HPDE6-E6E7 (cell line): ENCODE measurements at regions not wholly inside any gene's neighbourhood (a gene's known extent, or its start where the extent isn't known, plus 50 kb on each side); places are given as distances from the start of the nearest gene placed in this dataset.
"Not testable (repeated sequence)": the region's sequence is repeated elsewhere in the genome, so short reads cannot be mapped to it uniquely, and the experiment has no call there.

Experiments
- DNase-seq: peaks from one replicate; pipeline ENCODE4 v3.0.0; 2011; ENCODE audit warnings: missing footprints; ENCODE audit errors: extremely low spot score

DNA sequence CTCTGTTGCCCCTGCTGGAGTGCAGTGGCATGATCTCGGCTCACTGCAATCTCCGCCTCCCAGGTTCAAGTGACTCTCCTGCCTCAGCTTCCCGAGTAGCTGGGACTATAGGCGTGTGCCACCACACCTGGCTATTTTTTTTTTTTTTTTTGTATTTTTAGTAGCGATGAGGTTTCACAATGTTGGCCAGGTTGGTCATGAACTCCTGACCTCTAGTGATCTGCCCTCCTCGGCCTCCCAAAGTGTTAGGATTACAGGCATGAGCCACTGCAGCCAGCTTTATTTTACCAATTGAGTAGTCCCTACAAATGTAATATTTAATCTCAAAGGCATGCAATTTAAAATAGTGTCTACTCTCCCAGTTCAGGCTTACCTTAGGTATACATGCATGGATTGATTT lies 1487.2 kb upstream of the WWC1 start:
- DNase-seq: not testable (repeated sequence)

DNA sequence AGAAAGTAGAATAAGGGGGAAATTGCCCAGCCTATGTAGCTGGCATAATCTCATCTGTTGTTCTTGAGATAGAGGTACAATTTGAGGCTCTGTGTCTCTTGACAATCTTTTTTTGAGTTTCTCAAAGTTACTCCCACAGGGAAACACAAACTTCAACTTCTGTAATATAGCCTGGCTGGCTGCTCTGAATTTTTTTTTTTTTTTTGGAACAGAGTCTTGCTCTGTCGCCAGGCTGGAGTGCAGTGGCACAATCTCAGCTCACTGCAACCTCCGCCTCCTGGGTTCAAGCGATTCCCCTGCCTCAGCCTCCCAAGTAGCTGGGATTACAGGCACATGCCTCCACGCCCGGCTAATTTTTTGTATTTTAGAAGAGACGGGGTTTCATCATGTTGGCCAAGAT lies 1486.8 kb upstream of the WWC1 start:
- DNase-seq: not testable (repeated sequence)

DNA sequence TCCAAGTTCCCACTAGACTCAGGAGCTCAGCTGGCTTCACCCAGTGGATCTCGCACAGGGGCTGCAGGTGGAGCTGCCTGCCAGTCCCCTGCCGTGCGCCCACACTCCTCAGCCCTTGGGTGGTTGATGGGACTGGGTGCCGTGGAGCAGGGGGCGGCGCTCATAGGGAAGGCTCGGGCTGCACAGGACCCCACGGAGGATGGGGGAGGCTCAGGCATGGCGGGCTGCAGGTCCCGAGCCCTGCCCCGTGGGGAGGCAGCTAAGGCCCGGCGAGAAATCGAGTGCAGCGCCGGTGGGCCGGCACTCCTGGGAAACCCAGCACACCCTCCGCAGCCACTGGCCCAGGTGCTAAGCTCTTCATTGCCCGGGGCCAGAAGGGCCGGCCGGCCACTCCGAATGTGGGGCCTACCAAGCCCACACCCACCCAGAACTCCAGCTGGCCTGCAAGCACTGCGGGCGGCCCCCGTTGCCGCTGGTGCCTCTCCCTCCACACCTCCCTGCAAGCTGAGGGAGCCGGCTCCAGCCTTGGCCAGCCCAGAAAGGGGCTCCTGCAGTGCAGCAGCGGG lies 1481.3 kb upstream of the WWC1 start:
- DNase-seq: not testable (repeated sequence)

DNA sequence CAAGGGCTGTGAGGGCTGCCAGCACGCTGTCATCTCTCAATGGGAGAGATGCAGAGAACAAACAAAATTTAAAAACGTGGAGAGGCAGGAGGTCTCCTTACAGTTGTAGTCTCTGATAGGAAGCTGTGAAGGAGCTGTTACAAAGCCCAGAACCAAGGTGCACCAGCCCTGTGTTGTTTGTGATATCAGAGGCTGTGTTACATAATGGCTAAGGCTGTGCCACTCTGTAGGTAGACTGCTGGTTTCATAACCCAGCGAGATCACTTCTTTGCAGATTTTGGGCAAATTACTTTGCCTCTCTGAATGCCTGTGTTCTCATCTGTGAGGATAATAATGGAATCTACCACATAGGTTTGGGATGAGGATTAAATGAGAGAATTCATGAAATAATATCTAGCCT lies 1480.7 kb upstream of the WWC1 start:
- DNase-seq: no peak

DNA sequence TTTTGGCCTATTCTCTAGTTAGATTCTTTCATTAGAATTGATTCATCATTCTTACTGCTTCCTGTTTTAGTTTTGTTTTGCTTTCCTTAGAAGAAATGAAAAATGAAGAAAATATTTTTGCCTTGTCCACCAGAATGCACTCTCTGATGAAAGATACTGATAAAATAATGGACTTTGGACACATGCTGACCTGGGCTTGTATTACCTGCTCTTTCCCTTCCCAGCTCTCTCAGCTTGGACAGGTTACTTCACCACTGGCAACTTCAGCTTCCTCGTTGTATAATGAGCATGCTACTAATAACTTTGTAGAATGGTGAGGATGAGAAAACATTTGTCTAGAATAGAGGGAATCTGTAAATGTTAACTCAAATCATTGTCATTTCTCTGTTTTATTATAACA lies 1468.1 kb upstream of the WWC1 start:
- no peak for DNase-seq

DNA sequence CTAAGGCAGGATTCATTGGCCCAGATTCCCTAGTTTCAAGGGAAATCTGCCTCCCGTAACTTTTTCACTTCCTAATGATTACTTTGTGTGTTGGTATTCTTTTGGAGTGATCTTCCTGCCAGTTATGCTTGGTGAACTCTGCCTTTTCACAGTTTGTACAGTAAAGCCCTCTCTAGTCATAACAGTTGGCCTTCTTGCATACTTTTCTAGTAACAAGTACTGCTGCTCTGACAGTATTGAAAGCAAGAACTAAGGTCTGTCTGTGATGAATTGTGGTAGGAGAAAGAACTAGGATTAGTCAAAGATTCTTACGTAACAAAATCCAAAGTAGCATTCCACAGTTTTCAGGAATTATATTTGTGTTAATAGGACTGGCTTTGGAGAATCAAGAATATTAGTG lies 1457.2 kb upstream of the WWC1 start:
- no peak for DNase-seq

DNA sequence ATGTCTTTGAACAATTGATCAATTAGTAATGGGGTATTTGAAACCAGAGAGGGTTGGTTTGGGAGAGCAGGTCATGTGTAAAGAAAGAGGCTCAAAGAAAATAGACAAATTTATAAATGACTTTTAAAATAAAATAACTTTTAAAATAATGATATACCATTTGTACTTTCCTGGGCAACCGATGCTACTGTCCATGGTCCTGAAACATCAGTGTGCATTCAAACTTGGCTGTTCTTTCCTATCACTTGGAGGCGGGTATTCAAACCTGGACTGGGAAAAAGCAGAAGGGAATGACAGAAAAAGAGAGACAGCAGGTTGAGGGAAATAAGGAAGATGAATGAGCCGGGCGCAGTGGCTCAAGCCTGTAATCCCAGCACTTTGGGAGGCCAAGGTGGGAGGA lies 1446.4 kb upstream of the WWC1 start:
- DNase-seq: peak; percentile 11

DNA sequence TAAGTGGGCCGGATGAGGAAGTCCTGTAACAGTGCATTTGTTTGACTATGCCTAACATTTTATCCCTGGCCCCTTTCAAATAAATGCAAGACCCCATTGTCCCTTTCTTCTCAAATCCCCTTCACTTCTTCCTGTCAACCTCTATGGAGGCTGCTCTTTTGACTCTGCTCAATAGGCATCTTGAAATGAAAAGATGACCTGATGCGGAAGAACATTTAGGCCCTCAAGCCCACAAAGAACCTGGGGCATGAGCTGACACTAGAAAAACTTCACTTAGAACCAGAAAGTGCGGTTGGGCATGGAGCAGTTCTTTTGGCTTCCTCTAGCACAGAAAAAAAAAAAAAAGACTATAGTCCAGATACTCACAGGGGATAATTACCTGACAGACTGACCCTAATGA lies 1434.7 kb upstream of the WWC1 start:
- DNase-seq: no peak

DNA sequence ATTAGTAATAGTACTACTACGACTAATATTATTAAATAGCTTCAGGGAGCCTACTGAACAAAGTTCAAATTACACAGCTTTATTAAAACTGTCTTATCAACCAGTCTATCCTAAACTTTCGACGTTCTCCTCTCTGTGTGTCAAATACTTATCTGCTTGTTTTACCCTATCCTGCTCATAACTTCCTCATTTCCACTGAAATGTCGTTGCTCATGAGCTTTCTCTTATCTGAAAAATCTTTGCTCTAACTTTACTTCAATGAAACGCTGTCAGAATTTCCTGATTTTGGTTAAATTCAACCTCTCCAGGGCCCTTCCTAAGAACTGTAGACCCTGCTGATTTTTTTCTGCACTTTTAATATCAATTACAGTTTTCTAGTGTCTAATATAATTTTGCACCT lies 1431.0 kb upstream of the WWC1 start:
- no peak for DNase-seq

DNA sequence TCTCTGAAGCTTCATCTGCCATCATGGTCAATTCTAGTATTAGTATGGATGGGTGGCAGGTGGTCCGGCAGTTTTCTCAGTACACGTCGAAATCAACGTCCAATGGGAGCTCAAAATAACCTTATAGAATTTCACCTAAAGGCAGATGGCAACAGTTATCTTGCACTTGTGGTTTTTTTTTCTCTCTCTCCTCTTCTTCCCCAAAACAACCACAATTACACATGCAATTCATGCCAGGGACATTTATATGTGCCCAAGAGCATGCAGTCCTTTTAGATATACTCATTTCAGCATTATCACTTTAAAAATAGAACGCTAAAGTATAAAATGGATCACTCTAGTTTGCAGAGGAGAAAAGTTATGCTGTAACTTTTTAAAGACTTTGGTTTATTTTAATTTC lies 1428.9 kb upstream of the WWC1 start:
- DNase-seq: no peak

DNA sequence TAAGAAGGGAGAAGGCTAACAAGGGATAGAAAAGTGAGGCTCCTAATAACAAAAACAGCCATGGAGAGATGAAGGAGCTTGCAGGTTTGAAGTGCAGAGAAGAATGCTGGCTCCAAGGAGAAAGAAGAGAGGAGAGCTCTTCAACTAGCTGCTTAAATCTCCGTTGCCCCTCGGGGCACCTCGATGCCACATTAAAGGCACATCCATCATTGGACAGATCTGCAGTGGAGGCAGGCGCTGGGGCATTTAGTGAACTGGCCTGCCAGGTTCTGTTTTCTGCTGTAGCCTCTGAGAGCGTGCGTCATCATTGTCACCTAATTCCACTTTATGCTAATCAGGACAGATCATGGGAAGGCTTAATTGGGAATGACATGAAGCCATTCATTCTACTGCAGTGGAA lies 1426.2 kb upstream of the WWC1 start:
- no peak for DNase-seq

DNA sequence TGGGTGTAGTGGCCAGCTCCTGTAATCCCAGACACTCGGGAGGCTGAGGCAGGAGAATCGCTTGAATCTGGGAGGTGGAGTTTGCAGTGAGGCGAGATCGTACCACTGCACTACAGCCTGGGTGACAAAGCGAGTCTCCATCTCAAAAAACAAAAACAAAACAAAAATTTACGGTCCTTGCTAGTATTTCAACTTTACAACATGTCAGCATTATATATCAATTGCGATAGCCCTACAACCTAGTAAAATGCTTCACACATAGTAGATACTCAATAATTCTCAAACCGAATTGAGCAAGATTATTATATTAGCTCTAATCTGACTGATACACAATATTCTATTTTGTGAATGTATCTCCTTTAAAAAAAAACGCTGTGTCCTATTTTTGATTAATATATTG lies 1411.0 kb upstream of the WWC1 start:
- DNase-seq: no peak

DNA sequence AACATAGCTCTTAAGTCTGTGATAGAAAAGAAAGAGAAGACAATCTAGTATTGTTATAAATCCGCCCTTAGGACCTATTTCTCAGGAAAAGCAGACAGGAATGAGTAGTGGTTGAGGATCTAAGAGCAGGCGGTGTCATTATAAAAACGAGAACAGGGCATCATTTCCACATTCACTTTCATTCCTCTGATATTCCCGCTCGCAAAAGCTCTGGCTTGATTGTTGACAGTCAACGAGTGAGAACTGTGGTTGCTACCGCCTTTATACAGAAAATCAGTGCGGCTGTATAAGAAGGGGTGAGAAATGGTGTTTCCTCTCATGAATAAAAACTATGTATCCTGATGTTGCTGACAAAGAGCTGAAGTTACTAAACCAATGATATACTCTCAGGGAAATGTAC lies 1409.6 kb upstream of the WWC1 start:
- no peak for DNase-seq

DNA sequence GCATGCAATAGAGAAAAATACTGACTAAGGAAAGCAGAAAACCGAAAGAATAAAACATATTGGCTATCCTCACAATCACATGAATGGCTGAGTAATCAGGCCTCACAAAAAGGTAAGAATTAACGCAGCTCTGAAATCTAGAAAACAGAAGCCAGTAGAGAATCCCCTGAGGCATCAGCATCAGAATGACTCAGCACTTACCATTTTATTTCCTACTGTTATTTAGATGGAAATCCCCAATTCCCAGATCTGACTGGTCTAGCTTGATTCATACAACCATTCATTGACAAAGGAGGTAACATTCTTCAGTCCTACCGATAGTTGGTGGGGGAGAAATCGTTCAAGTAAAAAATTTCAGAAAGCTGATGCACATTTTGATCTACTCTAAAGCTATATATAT lies 1408.4 kb upstream of the WWC1 start:
- DNase-seq: peak; percentile 40

DNA sequence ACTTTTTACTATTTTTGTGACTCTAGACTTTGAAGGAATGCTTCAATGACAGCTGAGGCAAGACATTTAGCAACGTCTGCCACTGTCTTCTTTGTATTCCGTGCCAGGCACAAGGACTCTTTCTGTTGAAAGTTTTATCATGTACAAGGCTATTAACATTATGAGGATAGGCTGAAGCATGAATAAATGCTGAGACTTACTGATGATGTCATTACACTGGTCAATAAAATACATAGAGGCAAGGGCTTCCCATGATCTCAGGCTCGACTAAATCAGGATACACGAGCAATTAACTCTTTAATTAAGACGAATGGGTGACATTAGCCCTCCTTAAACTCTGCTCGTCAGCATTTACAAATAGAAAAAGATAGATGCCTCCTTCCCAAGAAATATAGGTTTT lies 1393.3 kb upstream of the WWC1 start:
- no peak for DNase-seq

DNA sequence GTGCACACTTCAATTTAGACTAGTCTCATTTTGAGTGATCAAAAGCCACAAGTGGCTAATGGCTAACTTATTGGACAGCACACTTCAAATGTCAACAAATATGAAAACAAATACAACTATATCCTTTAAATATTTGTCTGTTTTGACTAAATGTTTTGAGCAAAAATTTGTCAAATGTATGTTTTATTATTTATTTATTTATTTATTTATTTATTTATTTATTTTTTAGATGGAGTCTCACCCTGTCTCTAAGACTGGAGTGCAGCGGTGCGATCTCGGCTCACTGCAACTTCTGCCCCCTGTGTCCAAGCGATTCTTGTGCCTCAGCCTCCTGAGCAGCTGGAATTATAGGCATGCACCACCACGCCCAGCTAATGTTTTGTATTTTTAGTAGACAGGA lies 1392.1 kb upstream of the WWC1 start:
- DNase-seq: no peak

DNA sequence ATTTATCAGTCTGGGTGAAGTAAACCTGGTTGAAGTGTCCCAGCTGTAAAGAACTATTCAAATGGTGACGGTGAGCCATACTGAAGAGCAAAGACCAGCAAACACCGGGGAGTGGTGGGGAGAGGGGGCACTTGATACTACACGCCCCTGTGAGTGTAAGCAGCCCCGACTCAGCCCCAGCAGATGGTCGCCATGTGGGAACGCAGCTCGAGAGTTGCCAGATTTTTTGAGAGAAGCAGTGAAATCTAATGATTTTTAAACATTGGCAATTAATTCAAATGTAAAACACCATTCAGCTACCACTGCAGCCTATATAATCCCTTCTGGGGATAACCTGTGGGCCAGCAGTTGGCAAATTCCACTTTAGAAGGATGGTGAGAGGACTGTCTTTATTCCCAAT lies 1386.9 kb upstream of the WWC1 start:
- no peak for DNase-seq

DNA sequence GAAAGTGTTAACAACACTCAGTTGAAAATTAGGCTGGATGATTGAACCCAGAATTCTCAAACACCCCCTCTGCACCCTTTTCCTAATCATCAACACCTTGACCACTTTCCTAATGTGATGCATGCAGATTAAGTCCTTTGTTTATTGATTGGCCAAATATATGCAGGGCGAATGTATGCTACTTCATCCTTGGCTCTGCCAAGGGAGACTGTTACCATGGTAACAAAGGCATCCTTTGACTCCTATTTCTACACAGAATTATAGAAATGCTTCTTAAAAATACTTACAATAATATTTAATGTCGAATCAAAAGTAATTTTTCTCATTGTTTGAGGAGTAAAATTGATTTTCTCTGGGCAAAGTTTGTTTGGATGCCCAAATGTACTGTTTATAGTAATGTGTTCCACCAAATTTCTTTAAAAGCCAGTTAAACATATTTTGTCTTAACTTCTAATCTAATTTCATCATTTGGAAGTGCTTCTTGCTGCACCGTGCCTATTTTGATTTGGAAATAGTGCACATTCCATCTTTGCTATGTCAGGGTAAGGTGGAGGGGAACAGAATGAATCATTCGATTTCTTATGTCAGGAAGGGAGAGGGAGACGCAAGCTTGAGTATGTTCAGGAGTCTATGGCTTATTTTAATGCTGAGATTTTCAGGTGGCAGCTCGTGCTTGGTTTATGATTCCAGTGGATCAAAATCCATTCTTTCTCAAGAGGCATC lies 1384.3 kb upstream of the WWC1 start:
- no peak for DNase-seq

DNA sequence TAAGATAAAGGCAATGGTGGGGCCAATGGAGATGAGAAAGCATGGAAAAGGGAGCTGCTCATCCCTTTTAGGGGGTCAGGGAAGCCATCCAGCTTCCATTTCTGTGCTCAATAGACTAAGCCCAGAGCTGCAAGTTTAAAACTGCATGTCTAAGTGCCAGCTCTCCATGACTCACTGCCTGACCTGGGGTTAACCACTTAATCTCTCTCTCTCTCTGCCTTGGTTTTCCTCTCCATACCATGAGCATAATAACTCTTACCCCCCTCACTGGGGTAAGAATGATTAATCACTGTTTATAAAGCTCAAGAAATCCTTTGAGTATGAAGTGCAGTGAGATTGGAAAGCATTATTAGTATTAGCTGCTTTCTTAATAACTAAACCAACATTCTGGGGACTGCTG lies 1382.4 kb upstream of the WWC1 start:
- peak; percentile 58 for DNase-seq

DNA sequence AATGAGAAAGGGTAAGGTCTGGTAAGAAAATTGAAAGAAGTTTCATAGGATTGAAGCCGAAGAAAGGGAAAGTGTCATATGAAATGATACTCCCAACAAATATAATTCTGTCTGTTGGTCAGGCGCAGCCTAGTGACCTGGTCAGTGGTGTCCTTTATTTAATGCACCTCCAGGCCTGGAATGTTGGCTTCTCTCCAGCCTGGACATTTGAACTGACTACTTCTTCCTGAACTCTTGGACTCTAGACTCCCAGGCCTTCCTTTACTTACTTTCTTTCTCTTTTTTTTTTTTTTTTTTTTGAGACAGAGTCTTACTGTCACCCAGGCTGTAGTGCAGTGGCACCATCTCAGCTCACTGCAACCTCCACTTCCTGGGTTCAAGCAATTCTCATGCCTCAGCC lies 1381.5 kb upstream of the WWC1 start:
- no peak for DNase-seq

DNA sequence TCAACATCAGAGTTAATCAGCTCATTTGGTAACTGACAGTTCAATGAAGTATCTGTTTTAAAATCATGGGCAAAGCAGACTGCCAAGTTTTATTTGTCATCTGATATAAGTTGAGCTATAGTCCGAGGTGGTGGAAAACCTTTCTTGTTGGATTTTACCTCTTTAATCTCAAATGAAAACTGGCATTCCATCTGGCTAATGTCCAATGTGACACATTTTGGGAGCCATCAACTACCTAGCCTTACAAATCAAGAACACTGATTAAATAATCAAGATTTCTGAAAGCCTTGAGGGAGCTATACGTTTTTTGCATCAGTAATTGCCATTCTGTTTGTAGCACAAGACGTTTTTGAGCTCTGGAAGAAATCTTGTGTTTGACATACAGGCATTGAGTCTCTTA lies 1380.5 kb upstream of the WWC1 start:
- no peak for DNase-seq

DNA sequence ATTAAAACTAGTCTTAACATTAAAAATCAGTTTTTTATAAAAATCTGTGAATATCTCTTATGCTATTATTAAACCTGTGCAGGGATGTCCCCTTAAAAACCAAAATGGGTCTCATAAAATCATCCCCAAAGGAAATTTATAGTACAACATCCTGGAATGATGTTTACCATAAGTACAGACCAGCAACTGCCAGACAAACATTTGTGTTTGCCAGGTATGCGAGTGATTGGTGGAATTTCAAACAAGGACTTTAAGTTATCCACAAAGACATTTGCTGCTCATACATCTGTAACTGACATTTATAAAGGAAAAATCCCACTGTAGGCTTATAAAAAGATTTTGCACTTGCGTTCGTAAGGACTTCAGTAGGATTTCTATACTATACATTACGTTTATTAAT lies 1375.4 kb upstream of the WWC1 start:
- DNase-seq: no peak

DNA sequence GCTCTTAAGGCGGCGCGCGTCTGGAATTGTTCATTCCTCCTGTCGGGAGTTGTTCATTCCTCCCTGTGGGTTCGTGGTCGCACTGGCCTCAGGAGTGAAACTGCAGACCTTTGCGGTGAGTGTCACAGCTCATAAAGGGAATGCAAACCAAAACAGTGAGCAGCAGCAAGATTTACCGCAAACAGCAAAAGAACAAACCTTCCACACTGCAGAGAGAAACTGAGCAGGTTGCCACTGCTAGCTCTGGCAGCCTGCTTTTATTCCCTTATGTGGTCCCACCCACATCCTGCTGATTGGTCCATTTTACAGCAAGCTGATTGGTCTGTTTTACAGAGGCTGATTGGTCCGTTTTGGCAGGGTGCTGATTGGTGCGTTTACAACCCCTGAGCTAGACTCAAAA lies 1365.3 kb upstream of the WWC1 start:
- no peak for DNase-seq
